ENCODE measurements at regions not wholly inside any gene's neighbourhood (a gene's known extent, or its start where the extent isn't known, plus 50 kb on each side); places are given as distances from the start of the nearest gene placed in this dataset.

- intact Hi-C loops (cut with DNase I) = no loop called here
- ATAC-seq (ENCODE audit: poor library complexity) = no peak
- DNase-seq = no peak
Observed at GRCh38 chr14:71486279-71486678, 445.9 kb upstream of the RGS6 start.

GRCh38 chr14:71487449-71487848 is 444.8 kb upstream of the RGS6 start:
- intact Hi-C loops (cut with DNase I) = no loop called here
- ATAC-seq (ENCODE audit: poor library complexity) (no peak), DNase-seq (no peak)

GRCh38 chr14:71487941-71488340 is 444.3 kb upstream of the RGS6 start:
- intact Hi-C loops (cut with DNase I) = no loop called here
- DNase-seq (no peak), ATAC-seq (ENCODE audit: poor library complexity) (no peak)

GRCh38 chr14:71488703-71489191 is 443.5 kb upstream of the RGS6 start:
- intact Hi-C loops (cut with DNase I) = no loop called here
- ATAC-seq (ENCODE audit: poor library complexity) (no peak), DNase-seq (no peak)

GRCh38 chr14:71489742-71490141 is 442.5 kb upstream of the RGS6 start:
- intact Hi-C loops (cut with DNase I) = no loop called here
- DNase-seq (no peak), ATAC-seq (ENCODE audit: poor library complexity) (no peak)

GRCh38 chr14:71491931-71492330 is 440.3 kb upstream of the RGS6 start:
- no peak for ATAC-seq (ENCODE audit: poor library complexity)
- intact Hi-C loops (cut with DNase I) = no loop called here
- DNase-seq = no peak

- intact Hi-C loops (cut with DNase I) = no loop called here
- no peak for DNase-seq
- ATAC-seq (ENCODE audit: poor library complexity) = no peak
Observed at GRCh38 chr14:71492346-71492745, 439.9 kb upstream of the RGS6 start.

GRCh38 chr14:71497645-71498086 is 434.6 kb upstream of the RGS6 start:
- no peak for ATAC-seq (ENCODE audit: poor library complexity)
- intact Hi-C loops (cut with DNase I) = no loop called here

GRCh38 chr14:71498212-71498611 is 434.0 kb upstream of the RGS6 start:
- intact Hi-C loops (cut with DNase I) = no loop called here
- DNase-seq = no peak
- no peak for ATAC-seq (ENCODE audit: poor library complexity)

More at GRCh38 chr14:71497645-71498086, 434.6 kb upstream of the RGS6 start:
- no peak for DNase-seq

- no peak for ATAC-seq (ENCODE audit: poor library complexity)
- intact Hi-C loops (cut with DNase I) = no loop called here
- no peak for DNase-seq
Observed at GRCh38 chr14:71499018-71499417, 433.2 kb upstream of the RGS6 start.

- intact Hi-C loops (cut with DNase I) = no loop called here
- no peak for DNase-seq
- no peak for ATAC-seq (ENCODE audit: poor library complexity)
Observed at GRCh38 chr14:71507681-71508080, 424.5 kb upstream of the RGS6 start.

GRCh38 chr14:71508901-71509300 is 423.3 kb upstream of the RGS6 start:
- ATAC-seq (ENCODE audit: poor library complexity) (no peak), DNase-seq (no peak)
- intact Hi-C loops (cut with DNase I) = no loop called here

- DNase-seq = no peak
- intact Hi-C loops (cut with DNase I) = no loop called here
- no peak for ATAC-seq (ENCODE audit: poor library complexity)
Observed at GRCh38 chr14:71511152-71511551, 421.1 kb upstream of the RGS6 start.

- ATAC-seq (ENCODE audit: poor library complexity) (no peak), DNase-seq (no peak)
- intact Hi-C loops (cut with DNase I) = no loop called here
Observed at GRCh38 chr14:71514941-71515919, 417.0 kb upstream of the RGS6 start.

GRCh38 chr14:71521238-71522135 is 410.7 kb upstream of the RGS6 start:
- no peak for ATAC-seq (ENCODE audit: poor library complexity)
- no peak for DNase-seq
- intact Hi-C loops (cut with DNase I) = no loop called here

GRCh38 chr14:71523630-71524319 is 408.5 kb upstream of the RGS6 start:
- intact Hi-C loops (cut with DNase I) = no loop called here
- no peak for DNase-seq
- no peak for ATAC-seq (ENCODE audit: poor library complexity)

- DNase-seq = no peak
- ATAC-seq (ENCODE audit: poor library complexity) = no peak
- intact Hi-C loops (cut with DNase I) = no loop called here
Observed at GRCh38 chr14:71524320-71524982, 407.8 kb upstream of the RGS6 start.

- intact Hi-C loops (cut with DNase I) = no loop called here
- no peak for DNase-seq
- ATAC-seq (ENCODE audit: poor library complexity) = no peak
Observed at GRCh38 chr14:71525663-71526221, 406.5 kb upstream of the RGS6 start.

All from Right ventricle myocardium superior (tissue), 1 donor.